ENCODE measurements at regions not wholly inside any gene's neighbourhood (a gene's known extent, or its start where the extent isn't known, plus 50 kb on each side); places are given as distances from the start of the nearest gene placed in this dataset.
"Not testable (repeated sequence)": the region's sequence is repeated elsewhere in the genome, so short reads cannot be mapped to it uniquely, and the experiment has no call there.

DNA sequence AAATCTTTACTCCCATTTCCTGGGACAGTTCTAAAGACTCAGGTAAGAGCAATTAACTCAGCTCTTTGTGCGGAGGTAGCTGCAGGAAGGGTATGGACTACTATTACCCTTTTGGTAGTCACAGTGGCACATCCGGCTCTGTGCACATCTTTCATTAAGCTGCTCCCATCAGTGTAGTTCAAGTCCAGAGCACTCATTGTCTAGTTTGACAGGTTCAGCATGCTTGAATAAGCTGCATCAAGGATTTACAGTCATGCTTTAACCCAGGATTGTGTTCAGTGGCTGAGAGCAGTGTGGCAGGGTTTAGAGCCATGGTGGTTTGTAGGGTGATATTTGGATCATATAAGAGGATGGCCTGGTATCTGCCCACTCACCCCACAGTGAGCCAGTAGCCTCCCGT, 478.4 kb upstream of the NDN start:
- not testable (repeated sequence) for H3K36me3 Mint-ChIP-seq (ENCODE audit: insufficient read depth in 1 of 3, low read depth in 3 of 3)

GRCh38 chr15:24202297-24202696, 473.3 kb upstream of the NPAP1 start:
- H3K79me1 ChIP-seq (ENCODE audit: insufficient read depth, low read depth, low read length, poor library complexity, severe bottlenecking); H4K5ac ChIP-seq (ENCODE audit: insufficient read length, low read depth, low read length); H3K14ac ChIP-seq (ENCODE audit: insufficient read depth, low read length); H3K79me2 ChIP-seq (ENCODE audit: insufficient read depth, low read length); H3K23me2 ChIP-seq (ENCODE audit: insufficient read length, low read depth, low read length, poor library complexity, severe bottlenecking); H2BK15ac ChIP-seq (ENCODE audit: low read depth, low read length); H3K9ac ChIP-seq (ENCODE audit: extremely low read depth, insufficient read length, low read length); H2AFZ ChIP-seq (ENCODE audit: low read length); H4K91ac ChIP-seq (ENCODE audit: insufficient read length, low read depth, low read length); H3T11ph ChIP-seq (ENCODE audit: low read length); H3K9me3 ChIP-seq (ENCODE audit: control insufficient read depth, low read depth, low read length); H3K27me3 ChIP-seq (ENCODE audit: insufficient read depth, low read length); H3K27ac Mint-ChIP-seq; H3K4me2 ChIP-seq (ENCODE audit: insufficient read depth, insufficient read length, low read length); H3K36me3 Mint-ChIP-seq (ENCODE audit: insufficient read depth in 1 of 3, low read depth in 3 of 3); H3K27me3 Mint-ChIP-seq (ENCODE audit: low read depth); H3K4me1 Mint-ChIP-seq; H2BK20ac ChIP-seq (ENCODE audit: low read depth, low read length, poor library complexity, severe bottlenecking); H2BK120ac ChIP-seq (ENCODE audit: low read depth, low read length, poor library complexity, severe bottlenecking); H4K8ac ChIP-seq (replicated peaks; ENCODE audit: insufficient read length, low read depth, low read length); H4K20me1 ChIP-seq (ENCODE audit: control insufficient read depth, insufficient read depth, insufficient read length); H3K18ac ChIP-seq (ENCODE audit: insufficient read length, low read depth, low read length); H3K27ac ChIP-seq (ENCODE audit: insufficient read length, low read depth, low read length); H3K4me3 Mint-ChIP-seq; H2BK12ac ChIP-seq (ENCODE audit: insufficient read length, low read depth, low read length); H3K4ac ChIP-seq (ENCODE audit: low read depth, low read length); DNase-seq; H3K56ac ChIP-seq (ENCODE audit: insufficient read length, low read depth, low read length); H2BK5ac ChIP-seq (ENCODE audit: insufficient read length, low read length); H3K4me1 ChIP-seq (ENCODE audit: insufficient read depth, low read length); H3K23ac ChIP-seq (ENCODE audit: insufficient read length, low read depth, low read length); H2AK5ac ChIP-seq (ENCODE audit: insufficient read length, low read length): not testable (repeated sequence)
- WGBS (ENCODE audit: extremely low coverage, insufficient read length, low lambda C conversion rate), result no CpG with 5 or more reads among the region's 2 CpGs
- peaks cover 48 to 53% of the 10 kb centered on the region in 2 experiments for H3K9me3 Mint-ChIP-seq

More for the DNA sequence above, 478.4 kb upstream of the NDN start:
- peaks cover 56 to 66% of the 10 kb centered on the region in 2 experiments for H3K9me3 Mint-ChIP-seq
- H3K56ac ChIP-seq (ENCODE audit: insufficient read length, low read depth, low read length); H2BK5ac ChIP-seq (ENCODE audit: insufficient read length, low read length); H3K79me1 ChIP-seq (ENCODE audit: insufficient read depth, low read depth, low read length, poor library complexity, severe bottlenecking); H2BK20ac ChIP-seq (ENCODE audit: low read depth, low read length, poor library complexity, severe bottlenecking); H4K5ac ChIP-seq (ENCODE audit: insufficient read length, low read depth, low read length); H2AK5ac ChIP-seq (ENCODE audit: insufficient read length, low read length); H3K23ac ChIP-seq (ENCODE audit: insufficient read length, low read depth, low read length); DNase-seq; H3K27me3 ChIP-seq (ENCODE audit: insufficient read depth, low read length); H2BK15ac ChIP-seq (ENCODE audit: low read depth, low read length); H3K14ac ChIP-seq (ENCODE audit: insufficient read depth, low read length); H4K20me1 ChIP-seq (ENCODE audit: control insufficient read depth, insufficient read depth, insufficient read length); H3K4me1 Mint-ChIP-seq; H3T11ph ChIP-seq (ENCODE audit: low read length); H3K9me3 ChIP-seq (ENCODE audit: control insufficient read depth, low read depth, low read length); H3K4me1 ChIP-seq (ENCODE audit: insufficient read depth, low read length); H4K8ac ChIP-seq (replicated peaks; ENCODE audit: insufficient read length, low read depth, low read length); H3K18ac ChIP-seq (ENCODE audit: insufficient read length, low read depth, low read length); H3K27ac Mint-ChIP-seq; H2AFZ ChIP-seq (ENCODE audit: low read length); H3K23me2 ChIP-seq (ENCODE audit: insufficient read length, low read depth, low read length, poor library complexity, severe bottlenecking); H3K9ac ChIP-seq (ENCODE audit: extremely low read depth, insufficient read length, low read length); H3K27ac ChIP-seq (ENCODE audit: insufficient read length, low read depth, low read length); H4K91ac ChIP-seq (ENCODE audit: insufficient read length, low read depth, low read length); H3K4ac ChIP-seq (ENCODE audit: low read depth, low read length); H3K27me3 Mint-ChIP-seq (ENCODE audit: low read depth); H3K4me2 ChIP-seq (ENCODE audit: insufficient read depth, insufficient read length, low read length); H2BK120ac ChIP-seq (ENCODE audit: low read depth, low read length, poor library complexity, severe bottlenecking); H2BK12ac ChIP-seq (ENCODE audit: insufficient read length, low read depth, low read length); H3K79me2 ChIP-seq (ENCODE audit: insufficient read depth, low read length); H3K4me3 Mint-ChIP-seq: not testable (repeated sequence)
- WGBS (ENCODE audit: extremely low coverage, insufficient read length, low lambda C conversion rate), result no CpG with 5 or more reads among the region's 3 CpGs
